GM12864 (cell line): ENCODE measurements at regions not wholly inside any gene's neighbourhood (a gene's known extent, or its start where the extent isn't known, plus 50 kb on each side); places are given as distances from the start of the nearest gene placed in this dataset.

ENCODE experiments used
- DNase-seq: peaks from one replicate; pipeline ENCODE4 v3.0.0-alpha.2; 2011; ENCODE audit warnings: low read depth
- H3K4me3 ChIP-seq: 2 replicates; pipeline ENCODE4 v1.5.1; 2011; ENCODE audit warnings: mild to moderate bottlenecking, low read depth, low read length, control low read depth
- CTCF ChIP-seq: IDR thresholded peaks from 2 replicates; pipeline ENCODE4 v1.5.1; 2011; ENCODE audit warnings: low read depth, mild to moderate bottlenecking, moderate library complexity, low read length, control low read depth, inconsistent platforms; ENCODE audit errors: missing control alignments

- no peak for TF ChIP-seq CTCF
- H3K4me3 ChIP-seq: no peak overlapping the region
- no peak for DNase-seq
Observed at GRCh38 chr13:109883181-109884180, 97.1 kb upstream of the IRS2 start.

GRCh38 chr13:109881961-109882558 lies 95.7 kb upstream of the IRS2 start:
- no peak for TF ChIP-seq CTCF
- DNase-seq: no peak
- H3K4me3 ChIP-seq: no peak overlapping the region

GRCh38 chr13:109881347-109881725 lies 95.0 kb upstream of the IRS2 start:
- no peak for TF ChIP-seq CTCF
- H3K4me3 ChIP-seq: no peak overlapping the region
- DNase-seq: no peak

- H3K4me3 ChIP-seq: no peak overlapping the region
- no peak for DNase-seq
- TF ChIP-seq CTCF: no peak
Observed at GRCh38 chr13:109880371-109881346, 94.3 kb upstream of the IRS2 start.

- no peak for DNase-seq
- H3K4me3 ChIP-seq: no peak overlapping the region
- no peak for TF ChIP-seq CTCF
Observed at GRCh38 chr13:109879338-109879737, 93.0 kb upstream of the IRS2 start.

GRCh38 chr13:109877809-109878208 lies 91.4 kb upstream of the IRS2 start:
- no peak for TF ChIP-seq CTCF
- DNase-seq: no peak

More at GRCh38 chr13:109877809-109878208, 91.4 kb upstream of the IRS2 start:
- no peak overlapping the region for H3K4me3 ChIP-seq
